ENCODE measurements at regions not wholly inside any gene's neighbourhood (a gene's known extent, or its start where the extent isn't known, plus 50 kb on each side); places are given as distances from the start of the nearest gene placed in this dataset.

DNA sequence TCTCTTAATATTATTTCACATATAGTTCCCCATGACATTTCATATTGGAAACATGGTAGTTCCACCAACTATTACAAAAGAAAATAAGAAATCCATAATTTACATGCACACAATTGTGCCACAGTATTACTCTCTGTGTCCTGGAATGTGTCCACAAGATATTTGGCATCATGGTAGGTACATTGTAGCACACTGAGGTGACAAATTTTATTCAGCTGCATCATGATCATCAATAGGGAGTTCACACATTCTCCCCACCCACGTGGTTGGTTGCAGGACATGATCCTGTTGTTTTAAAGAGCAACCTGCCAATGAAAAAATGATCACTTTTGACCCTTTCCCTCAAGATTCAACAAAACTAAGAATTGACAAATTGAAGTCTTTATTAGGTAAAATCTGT, 67.1 kb upstream of the HECTD2 start:
- no peak for TF ChIP-seq POLR2AphosphoS5 (IDR thresholded peaks at IDR 0.05; ENCODE audit: low read depth, low read length)
- no peak for TF ChIP-seq FOXP2 (optimal IDR thresholded peaks at IDR 0.05; ENCODE audit: borderline replicate concordance, extremely low read depth, extremely low read length, insufficient read depth)
- TF ChIP-seq REST (IDR thresholded peaks at IDR 0.05; ENCODE audit: insufficient read depth in 1 of 2, low read depth in 2 of 2, low read length in 2 of 2) = no peak
- no peak for TF ChIP-seq TAF1 (IDR thresholded peaks at IDR 0.05; ENCODE audit: borderline replicate concordance, insufficient read depth, low read length)
- TF ChIP-seq SIN3A (IDR thresholded peaks at IDR 0.05; ENCODE audit: borderline replicate concordance, insufficient read depth, low read length) = no peak

- TF ChIP-seq TAF1 (IDR thresholded peaks at IDR 0.05; ENCODE audit: borderline replicate concordance, insufficient read depth, low read length) (no peak), SIN3A (IDR thresholded peaks at IDR 0.05; ENCODE audit: borderline replicate concordance, insufficient read depth, low read length) (no peak), FOXP2 (optimal IDR thresholded peaks at IDR 0.05; ENCODE audit: borderline replicate concordance, extremely low read depth, extremely low read length, insufficient read depth) (no peak), REST (IDR thresholded peaks at IDR 0.05; ENCODE audit: insufficient read depth in 1 of 2, low read depth in 2 of 2, low read length in 2 of 2) (no peak), POLR2AphosphoS5 (IDR thresholded peaks at IDR 0.05; ENCODE audit: low read depth, low read length) (no peak)
These were observed 65.9 kb upstream of the HECTD2 start for GRCh38 chr10:91344117-91344856.

DNA sequence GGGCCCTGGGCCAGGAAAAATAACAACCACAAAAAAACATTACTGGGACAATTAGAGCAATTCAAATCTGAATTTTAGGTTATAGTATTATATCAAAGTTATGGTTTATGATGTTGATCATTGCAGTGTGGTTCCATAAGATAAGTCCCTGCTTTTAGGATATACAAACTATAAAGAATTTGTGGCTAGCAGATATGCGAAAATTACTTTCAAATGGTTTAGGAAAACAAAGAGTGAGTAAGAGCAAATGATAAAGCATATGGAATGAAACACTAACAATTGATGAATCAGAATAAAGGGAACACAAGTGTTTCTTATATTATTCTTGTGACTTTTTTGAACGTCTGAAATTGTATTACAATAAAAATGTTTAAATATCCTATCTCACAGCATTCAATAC, 64.4 kb upstream of the HECTD2 start:
- no peak for TF ChIP-seq TAF1 (IDR thresholded peaks at IDR 0.05; ENCODE audit: borderline replicate concordance, insufficient read depth, low read length)
- no peak for TF ChIP-seq SIN3A (IDR thresholded peaks at IDR 0.05; ENCODE audit: borderline replicate concordance, insufficient read depth, low read length)
- TF ChIP-seq FOXP2 (optimal IDR thresholded peaks at IDR 0.05; ENCODE audit: borderline replicate concordance, extremely low read depth, extremely low read length, insufficient read depth) = no peak
- no peak for TF ChIP-seq POLR2AphosphoS5 (IDR thresholded peaks at IDR 0.05; ENCODE audit: low read depth, low read length)
- TF ChIP-seq REST (IDR thresholded peaks at IDR 0.05; ENCODE audit: insufficient read depth in 1 of 2, low read depth in 2 of 2, low read length in 2 of 2) = no peak

DNA sequence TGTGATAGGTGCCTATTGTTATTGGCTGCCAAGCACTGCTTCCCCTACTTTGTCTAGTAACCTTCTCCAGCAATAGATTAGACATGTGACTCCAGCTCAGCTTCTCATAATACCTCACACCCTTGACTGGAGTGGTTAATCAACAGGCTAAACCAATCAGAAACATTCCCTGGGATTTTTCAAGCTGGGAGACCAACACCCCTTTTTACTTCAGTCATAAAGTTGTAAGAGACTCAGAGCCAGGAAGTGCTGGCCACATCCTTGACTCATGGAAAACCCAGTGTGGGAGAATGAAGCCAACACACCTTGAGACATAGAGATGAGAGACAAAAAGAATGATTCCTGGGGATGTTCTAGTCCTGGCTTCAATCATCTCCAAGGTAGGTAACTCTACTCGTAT, 62.6 kb upstream of the HECTD2 start:
- TF ChIP-seq TAF1 (IDR thresholded peaks at IDR 0.05; ENCODE audit: borderline replicate concordance, insufficient read depth, low read length) (no peak), FOXP2 (optimal IDR thresholded peaks at IDR 0.05; ENCODE audit: borderline replicate concordance, extremely low read depth, extremely low read length, insufficient read depth) (no peak), REST (IDR thresholded peaks at IDR 0.05; ENCODE audit: insufficient read depth in 1 of 2, low read depth in 2 of 2, low read length in 2 of 2) (no peak), SIN3A (IDR thresholded peaks at IDR 0.05; ENCODE audit: borderline replicate concordance, insufficient read depth, low read length) (no peak), POLR2AphosphoS5 (IDR thresholded peaks at IDR 0.05; ENCODE audit: low read depth, low read length) (no peak)

All from PFSK-1 (cell line).